ENCODE measurements at regions not wholly inside any gene's neighbourhood (a gene's known extent, or its start where the extent isn't known, plus 50 kb on each side); places are given as distances from the start of the nearest gene placed in this dataset.

GRCh38 chr3:27593173-27593572 lies 109.0 kb upstream of the SLC4A7 start:
- Histone ChIP-seq H3K4me3 (ENCODE audit: insufficient read depth, low read depth, low read length, poor library complexity, severe bottlenecking) (no peak overlapping the region), H3K36me3 (ENCODE audit: control insufficient read depth, insufficient read depth, low read length) (no peaks in the 10 kb centered on the region), H3K4me1 (ENCODE audit: control insufficient read depth, insufficient read depth, low read length, poor library complexity, severe bottlenecking) (peaks cover 22% of the 10 kb centered on the region), H3K9me3 (ENCODE audit: control insufficient read depth, low read length) (no peaks in the 10 kb centered on the region), H3K27ac (ENCODE audit: insufficient read depth, low read length, poor library complexity, severe bottlenecking) (no peak overlapping the region), H3K27me3 (replicated peaks; ENCODE audit: control insufficient read depth, insufficient read depth, low read length, poor library complexity, severe bottlenecking) (no peaks in the 10 kb centered on the region)
- no peak for DNase-seq

- no peaks in the 10 kb centered on the region for H3K27me3 ChIP-seq (replicated peaks; ENCODE audit: control insufficient read depth, insufficient read depth, low read length, poor library complexity, severe bottlenecking)
- H3K9me3 ChIP-seq (ENCODE audit: control insufficient read depth, low read length) = no peaks in the 10 kb centered on the region
- peaks cover 22% of the 10 kb centered on the region for H3K4me1 ChIP-seq (ENCODE audit: control insufficient read depth, insufficient read depth, low read length, poor library complexity, severe bottlenecking)
- H3K36me3 ChIP-seq (ENCODE audit: control insufficient read depth, insufficient read depth, low read length) = no peaks in the 10 kb centered on the region
- H3K4me3 ChIP-seq (ENCODE audit: insufficient read depth, low read depth, low read length, poor library complexity, severe bottlenecking) = no peak overlapping the region
- peak in 1 of 3 donors; percentile 5 for DNase-seq
- peak overlapping the region; percentile 21 for H3K27ac ChIP-seq (ENCODE audit: insufficient read depth, low read length, poor library complexity, severe bottlenecking)
Observed at GRCh38 chr3:27591312-27592210, 107.4 kb upstream of the SLC4A7 start.

- Histone ChIP-seq H3K36me3 (ENCODE audit: control insufficient read depth, insufficient read depth, low read length) (no peaks in the 10 kb centered on the region), H3K9me3 (ENCODE audit: control insufficient read depth, low read length) (no peaks in the 10 kb centered on the region), H3K27me3 (replicated peaks; ENCODE audit: control insufficient read depth, insufficient read depth, low read length, poor library complexity, severe bottlenecking) (no peaks in the 10 kb centered on the region), H3K27ac (ENCODE audit: insufficient read depth, low read length, poor library complexity, severe bottlenecking) (peak overlapping the region; percentile 8), H3K4me1 (ENCODE audit: control insufficient read depth, insufficient read depth, low read length, poor library complexity, severe bottlenecking) (peaks cover 22% of the 10 kb centered on the region), H3K4me3 (ENCODE audit: insufficient read depth, low read depth, low read length, poor library complexity, severe bottlenecking) (no peak overlapping the region)
- DNase-seq = no peak
Observed at GRCh38 chr3:27590437-27591298, 106.5 kb upstream of the SLC4A7 start.

DNA sequence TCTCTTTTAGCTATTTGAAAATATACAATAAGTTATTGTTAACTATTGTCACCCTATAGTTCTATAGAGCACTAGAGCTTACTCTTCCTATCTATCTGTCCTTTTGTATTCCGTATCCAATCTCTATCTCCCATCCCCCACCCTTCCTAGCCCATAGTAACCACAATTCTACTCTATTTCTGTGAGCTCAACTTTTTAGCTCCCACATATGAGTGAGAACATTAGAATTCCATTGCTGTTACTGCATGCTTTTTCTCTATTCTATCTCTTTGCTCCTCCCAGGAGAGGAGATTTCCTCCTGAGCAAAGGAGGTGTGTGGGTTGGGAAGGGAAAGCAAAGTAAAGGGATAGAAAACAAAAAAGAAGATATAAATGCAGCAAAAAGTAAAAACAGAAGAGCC lies 105.6 kb upstream of the SLC4A7 start:
- Histone ChIP-seq H3K27me3 (replicated peaks; ENCODE audit: control insufficient read depth, insufficient read depth, low read length, poor library complexity, severe bottlenecking) (no peaks in the 10 kb centered on the region), H3K9me3 (ENCODE audit: control insufficient read depth, low read length) (no peaks in the 10 kb centered on the region), H3K27ac (ENCODE audit: insufficient read depth, low read length, poor library complexity, severe bottlenecking) (no peak overlapping the region), H3K36me3 (ENCODE audit: control insufficient read depth, insufficient read depth, low read length) (no peaks in the 10 kb centered on the region), H3K4me3 (ENCODE audit: insufficient read depth, low read depth, low read length, poor library complexity, severe bottlenecking) (no peak overlapping the region), H3K4me1 (ENCODE audit: control insufficient read depth, insufficient read depth, low read length, poor library complexity, severe bottlenecking) (peaks cover 22% of the 10 kb centered on the region)
- no peak for DNase-seq

DNA sequence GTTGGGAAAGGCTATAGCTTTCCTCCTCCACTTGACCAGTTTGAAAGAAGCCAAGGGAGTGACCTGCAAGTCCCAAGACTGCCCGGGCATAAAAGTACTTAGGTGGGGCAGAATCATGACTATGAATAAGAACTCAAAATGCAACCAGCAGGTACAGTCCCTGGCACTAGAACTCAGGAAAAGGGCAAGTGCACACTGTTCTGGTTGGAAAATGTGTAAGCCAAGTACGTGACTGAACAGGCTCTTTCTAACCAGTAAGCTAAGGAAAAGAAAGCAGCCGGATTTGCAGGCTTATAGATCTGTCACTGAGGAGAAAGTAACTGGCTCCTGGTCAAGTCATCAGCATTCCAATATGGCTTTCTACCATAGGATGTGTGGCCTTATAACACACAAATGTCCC lies 101.2 kb upstream of the SLC4A7 start:
- Histone ChIP-seq H3K27ac (ENCODE audit: insufficient read depth, low read length, poor library complexity, severe bottlenecking) (no peak overlapping the region), H3K36me3 (ENCODE audit: control insufficient read depth, insufficient read depth, low read length) (no peaks in the 10 kb centered on the region), H3K4me1 (ENCODE audit: control insufficient read depth, insufficient read depth, low read length, poor library complexity, severe bottlenecking) (peaks cover 4% of the 10 kb centered on the region), H3K27me3 (replicated peaks; ENCODE audit: control insufficient read depth, insufficient read depth, low read length, poor library complexity, severe bottlenecking) (no peaks in the 10 kb centered on the region), H3K9me3 (ENCODE audit: control insufficient read depth, low read length) (no peaks in the 10 kb centered on the region), H3K4me3 (ENCODE audit: insufficient read depth, low read depth, low read length, poor library complexity, severe bottlenecking) (no peak overlapping the region)
- no peak for DNase-seq

DNA sequence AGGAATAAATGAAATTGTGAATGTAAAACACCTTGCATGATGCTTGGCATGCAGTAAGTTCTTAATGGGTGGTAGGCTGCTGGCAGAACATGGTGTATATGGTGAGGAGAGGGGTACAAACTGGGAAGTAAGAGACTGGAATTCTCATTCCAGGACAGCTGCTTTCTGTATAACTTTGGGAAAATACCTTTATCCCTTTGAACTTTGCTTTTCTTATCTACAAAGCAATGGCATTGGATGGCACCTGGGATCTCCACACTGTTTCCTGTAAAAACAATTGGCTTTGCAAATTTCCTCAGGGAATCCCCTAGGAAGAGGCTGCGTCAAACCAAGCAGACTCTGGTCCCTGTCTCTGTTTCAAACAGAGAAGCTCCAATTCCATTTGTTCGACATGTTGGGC lies 100.7 kb upstream of the SLC4A7 start:
- Histone ChIP-seq H3K4me1 (ENCODE audit: control insufficient read depth, insufficient read depth, low read length, poor library complexity, severe bottlenecking) (no peaks in the 10 kb centered on the region), H3K36me3 (ENCODE audit: control insufficient read depth, insufficient read depth, low read length) (no peaks in the 10 kb centered on the region), H3K4me3 (ENCODE audit: insufficient read depth, low read depth, low read length, poor library complexity, severe bottlenecking) (no peak overlapping the region), H3K27me3 (replicated peaks; ENCODE audit: control insufficient read depth, insufficient read depth, low read length, poor library complexity, severe bottlenecking) (no peaks in the 10 kb centered on the region), H3K9me3 (ENCODE audit: control insufficient read depth, low read length) (no peaks in the 10 kb centered on the region), H3K27ac (ENCODE audit: insufficient read depth, low read length, poor library complexity, severe bottlenecking) (no peak overlapping the region)
- no peak for DNase-seq

DNA sequence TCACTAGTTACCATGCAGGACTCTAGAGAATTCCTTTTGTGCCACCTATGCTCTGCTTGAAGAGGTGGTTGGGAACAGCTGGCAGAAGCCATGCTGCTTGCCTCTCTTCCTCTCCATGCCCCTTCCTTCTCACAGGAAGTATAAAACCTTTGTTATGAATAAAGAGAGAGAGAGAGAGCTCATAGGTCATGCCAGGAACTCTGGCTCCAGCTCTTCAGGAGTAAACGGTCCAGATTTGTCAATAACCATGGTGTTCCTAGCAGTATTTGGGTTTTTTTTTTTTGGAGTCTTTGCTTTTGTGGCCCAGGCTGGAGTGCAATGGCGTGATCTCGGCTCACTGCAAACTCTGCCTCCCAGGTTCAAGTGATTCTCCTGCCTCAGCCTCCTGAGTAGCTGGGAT lies 97.7 kb upstream of the SLC4A7 start:
- no peaks in the 10 kb centered on the region for H3K9me3 ChIP-seq (ENCODE audit: control insufficient read depth, low read length)
- H3K27me3 ChIP-seq (replicated peaks; ENCODE audit: control insufficient read depth, insufficient read depth, low read length, poor library complexity, severe bottlenecking) = no peaks in the 10 kb centered on the region
- no peak overlapping the region for H3K4me3 ChIP-seq (ENCODE audit: insufficient read depth, low read depth, low read length, poor library complexity, severe bottlenecking)
- no peaks in the 10 kb centered on the region for H3K36me3 ChIP-seq (ENCODE audit: control insufficient read depth, insufficient read depth, low read length)
- H3K27ac ChIP-seq (ENCODE audit: insufficient read depth, low read length, poor library complexity, severe bottlenecking) = no peak overlapping the region
- DNase-seq = no peak
- H3K4me1 ChIP-seq (ENCODE audit: control insufficient read depth, insufficient read depth, low read length, poor library complexity, severe bottlenecking) = no peaks in the 10 kb centered on the region

GRCh38 chr3:27578032-27578431 lies 93.8 kb upstream of the SLC4A7 start:
- no peaks in the 10 kb centered on the region for H3K4me1 ChIP-seq (ENCODE audit: control insufficient read depth, insufficient read depth, low read length, poor library complexity, severe bottlenecking)
- no peak for DNase-seq
- H3K27ac ChIP-seq (ENCODE audit: insufficient read depth, low read length, poor library complexity, severe bottlenecking) = no peak overlapping the region
- H3K4me3 ChIP-seq (ENCODE audit: insufficient read depth, low read depth, low read length, poor library complexity, severe bottlenecking) = no peak overlapping the region
- H3K36me3 ChIP-seq (ENCODE audit: control insufficient read depth, insufficient read depth, low read length) = no peaks in the 10 kb centered on the region
- no peaks in the 10 kb centered on the region for H3K9me3 ChIP-seq (ENCODE audit: control insufficient read depth, low read length)
- no peaks in the 10 kb centered on the region for H3K27me3 ChIP-seq (replicated peaks; ENCODE audit: control insufficient read depth, insufficient read depth, low read length, poor library complexity, severe bottlenecking)

DNA sequence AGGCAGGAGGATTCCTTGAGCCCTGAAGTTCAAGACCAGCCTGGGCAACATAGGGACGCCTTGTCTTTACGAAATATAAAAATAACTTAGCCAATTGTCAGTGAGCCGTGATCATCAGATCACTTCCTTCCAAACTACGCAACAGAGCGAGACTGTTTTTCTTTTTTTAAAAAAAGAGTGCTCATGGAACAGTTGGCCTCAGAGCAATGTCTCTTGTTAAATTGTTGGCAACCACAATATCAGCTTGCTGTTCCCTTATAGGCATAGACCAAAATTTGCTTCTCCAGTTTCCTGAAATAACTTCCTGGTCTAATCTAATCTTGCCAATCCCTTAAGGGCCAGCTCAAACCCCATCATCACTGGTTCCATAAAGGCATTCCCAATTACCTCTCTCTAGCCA lies 93.3 kb upstream of the SLC4A7 start:
- H3K4me3 ChIP-seq (ENCODE audit: insufficient read depth, low read depth, low read length, poor library complexity, severe bottlenecking) = no peak overlapping the region
- H3K4me1 ChIP-seq (ENCODE audit: control insufficient read depth, insufficient read depth, low read length, poor library complexity, severe bottlenecking) = no peaks in the 10 kb centered on the region
- no peak overlapping the region for H3K27ac ChIP-seq (ENCODE audit: insufficient read depth, low read length, poor library complexity, severe bottlenecking)
- DNase-seq = no peak
- H3K27me3 ChIP-seq (replicated peaks; ENCODE audit: control insufficient read depth, insufficient read depth, low read length, poor library complexity, severe bottlenecking) = no peaks in the 10 kb centered on the region
- H3K36me3 ChIP-seq (ENCODE audit: control insufficient read depth, insufficient read depth, low read length) = no peaks in the 10 kb centered on the region
- H3K9me3 ChIP-seq (ENCODE audit: control insufficient read depth, low read length) = no peaks in the 10 kb centered on the region

DNA sequence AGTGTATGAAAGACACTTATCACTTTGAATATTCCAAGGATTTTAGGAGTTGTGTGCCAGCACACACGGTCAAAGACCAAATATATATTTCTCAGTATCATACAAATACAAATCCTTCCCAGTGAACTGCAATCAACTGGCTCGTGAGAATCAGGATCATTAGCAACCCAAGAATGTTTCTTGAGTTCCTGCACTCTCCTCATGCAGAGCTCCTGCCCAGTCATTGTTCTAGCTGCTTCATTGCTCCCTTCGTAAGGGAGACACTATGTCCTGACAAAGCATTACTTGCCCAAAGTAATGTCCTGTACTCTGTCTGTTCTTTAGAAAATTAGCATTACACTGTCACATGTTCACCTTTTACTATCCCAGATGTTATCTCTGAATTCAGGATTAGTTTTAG lies 92.0 kb upstream of the SLC4A7 start:
- Histone ChIP-seq H3K4me3 (ENCODE audit: insufficient read depth, low read depth, low read length, poor library complexity, severe bottlenecking) (no peak overlapping the region), H3K9me3 (ENCODE audit: control insufficient read depth, low read length) (no peaks in the 10 kb centered on the region), H3K36me3 (ENCODE audit: control insufficient read depth, insufficient read depth, low read length) (no peaks in the 10 kb centered on the region), H3K27me3 (replicated peaks; ENCODE audit: control insufficient read depth, insufficient read depth, low read length, poor library complexity, severe bottlenecking) (no peaks in the 10 kb centered on the region), H3K27ac (ENCODE audit: insufficient read depth, low read length, poor library complexity, severe bottlenecking) (no peak overlapping the region), H3K4me1 (ENCODE audit: control insufficient read depth, insufficient read depth, low read length, poor library complexity, severe bottlenecking) (no peaks in the 10 kb centered on the region)
- no peak for DNase-seq

Data from effector memory CD4-positive, alpha-beta T cell (primary cell).